ENCODE measurements at regions not wholly inside any gene's neighbourhood (a gene's known extent, or its start where the extent isn't known, plus 50 kb on each side); places are given as distances from the start of the nearest gene placed in this dataset.
A peak's percentile ranks its signal among the peaks of the same experiment; 100 is the strongest.

GRCh38 chr6:137434640-137435039, 59.6 kb downstream of the OLIG3 start:
- DNase-seq (ENCODE audit: low read depth in 4 of 4, low spot score in 1 of 4) = no peak

- DNase-seq (ENCODE audit: low read depth in 4 of 4, low spot score in 1 of 4) = no peak
Measured at GRCh38 chr6:137432054-137432611, 62.1 kb downstream of the OLIG3 start.

GRCh38 chr6:137430954-137431353, 63.2 kb downstream of the OLIG3 start:
- DNase-seq (ENCODE audit: low read depth in 4 of 4, low spot score in 1 of 4) = no peak

GRCh38 chr6:137427656-137428290, 66.4 kb downstream of the OLIG3 start:
- DNase-seq (ENCODE audit: low read depth in 4 of 4, low spot score in 1 of 4) = no peak

- no peak for DNase-seq (ENCODE audit: low read depth in 4 of 4, low spot score in 1 of 4)
Measured at GRCh38 chr6:137426007-137426689, 68.0 kb downstream of the OLIG3 start.

- DNase-seq (ENCODE audit: low read depth in 4 of 4, low spot score in 1 of 4) = no peak
Measured at GRCh38 chr6:137424251-137424650, 69.9 kb downstream of the OLIG3 start.

- DNase-seq (ENCODE audit: low read depth in 4 of 4, low spot score in 1 of 4) = no peak
Measured at GRCh38 chr6:137423451-137424168, 70.6 kb downstream of the OLIG3 start.

GRCh38 chr6:137417396-137417795, 76.8 kb downstream of the OLIG3 start:
- no peak for DNase-seq (ENCODE audit: low read depth in 4 of 4, low spot score in 1 of 4)

DNA sequence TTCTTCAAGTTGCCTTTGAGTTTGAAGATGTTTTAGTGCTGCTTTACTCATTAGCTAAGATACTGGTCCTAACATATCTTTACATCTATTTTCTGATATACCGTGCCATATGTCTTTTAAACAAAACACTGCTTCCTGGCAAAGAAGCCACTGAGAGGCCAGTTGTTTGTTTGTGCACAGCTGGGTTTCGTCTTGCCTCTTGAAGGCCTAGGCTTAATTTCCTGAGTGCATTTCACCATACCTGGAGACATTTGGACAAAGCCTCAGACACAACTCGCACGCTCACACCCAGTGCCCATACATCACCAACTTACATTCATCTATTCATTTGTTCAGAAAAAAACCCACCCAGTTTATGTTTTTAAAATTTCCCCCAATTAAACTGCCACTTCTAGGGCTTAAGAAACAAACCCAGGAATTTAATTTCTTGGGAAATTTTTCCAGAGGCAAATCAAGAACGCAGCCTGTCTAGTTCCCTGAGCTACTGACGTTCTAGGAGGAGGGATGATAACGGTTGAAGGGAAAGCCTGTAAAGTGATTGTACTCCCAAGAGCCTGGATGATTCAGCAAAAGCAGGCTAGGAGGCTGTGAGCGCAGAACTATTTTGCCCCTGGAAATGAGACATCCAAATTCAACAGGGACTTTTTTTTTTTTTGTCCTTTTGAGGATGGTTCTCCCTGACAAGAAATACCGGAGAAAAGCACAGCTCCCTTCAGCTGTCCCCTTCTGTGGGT, 77.7 kb downstream of the OLIG3 start:
- DNase-seq (ENCODE audit: low read depth in 4 of 4, low spot score in 1 of 4) = no peak

DNA sequence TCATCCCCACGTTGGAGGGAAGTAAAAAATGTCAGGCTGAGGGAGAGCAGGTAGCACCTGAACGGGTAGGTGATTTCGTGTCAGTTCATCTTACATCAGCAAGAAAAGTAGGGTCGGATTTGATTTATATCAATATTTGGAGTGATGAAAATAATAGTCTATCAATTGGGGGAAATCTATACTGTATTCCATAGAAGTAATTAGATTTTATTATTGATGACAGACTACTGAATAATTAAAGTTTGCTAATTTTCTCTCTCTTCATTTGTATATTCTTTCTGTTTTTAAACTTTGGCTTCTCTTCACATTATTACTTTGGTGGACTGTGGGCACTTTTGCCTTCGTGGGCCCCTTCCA, 78.4 kb downstream of the OLIG3 start:
- DNase-seq (ENCODE audit: low read depth in 4 of 4, low spot score in 1 of 4) = no peak

DNA sequence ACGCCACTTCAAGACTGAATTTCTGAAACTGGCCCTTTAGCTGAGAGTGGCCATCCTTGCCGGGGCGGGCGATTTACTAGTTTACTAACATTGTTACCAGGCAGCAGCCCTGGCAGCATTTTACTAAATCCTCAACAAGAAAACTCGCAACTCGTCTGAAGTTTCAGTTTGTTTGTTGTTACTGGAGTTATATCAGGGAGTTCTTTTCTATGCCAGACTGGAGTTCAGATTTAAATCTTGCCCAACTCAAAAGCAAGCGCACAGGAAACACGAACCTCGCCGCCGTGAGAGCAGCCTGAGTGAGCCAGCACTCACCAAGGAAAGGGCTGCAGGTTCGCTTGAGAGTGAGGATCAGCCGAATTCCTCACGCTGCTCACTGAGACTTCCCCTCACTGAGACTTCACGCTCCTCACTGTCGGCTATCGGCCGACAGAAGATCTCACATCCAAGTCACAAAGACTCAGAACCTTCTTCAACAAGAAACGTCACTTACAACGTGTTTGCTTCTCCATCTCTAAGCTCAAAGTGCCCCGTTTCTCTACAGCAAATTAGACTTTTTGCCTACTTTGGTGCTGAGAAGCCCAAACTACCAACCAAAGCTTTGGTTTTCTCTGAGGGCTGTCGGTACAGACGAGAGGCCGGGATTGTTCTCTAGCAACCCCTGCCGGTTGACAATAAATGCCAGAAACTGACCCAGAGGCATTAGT, 78.9 kb downstream of the OLIG3 start:
- peak; percentile 23 to 38 (median 33) for DNase-seq (ENCODE audit: low read depth in 4 of 4, low spot score in 1 of 4)

GRCh38 chr6:137414599-137414998, 79.6 kb downstream of the OLIG3 start:
- DNase-seq (ENCODE audit: low read depth in 4 of 4, low spot score in 1 of 4) = no peak

- no peak for DNase-seq (ENCODE audit: low read depth in 4 of 4, low spot score in 1 of 4)
Measured at GRCh38 chr6:137413482-137413881, 80.7 kb downstream of the OLIG3 start.

DNA sequence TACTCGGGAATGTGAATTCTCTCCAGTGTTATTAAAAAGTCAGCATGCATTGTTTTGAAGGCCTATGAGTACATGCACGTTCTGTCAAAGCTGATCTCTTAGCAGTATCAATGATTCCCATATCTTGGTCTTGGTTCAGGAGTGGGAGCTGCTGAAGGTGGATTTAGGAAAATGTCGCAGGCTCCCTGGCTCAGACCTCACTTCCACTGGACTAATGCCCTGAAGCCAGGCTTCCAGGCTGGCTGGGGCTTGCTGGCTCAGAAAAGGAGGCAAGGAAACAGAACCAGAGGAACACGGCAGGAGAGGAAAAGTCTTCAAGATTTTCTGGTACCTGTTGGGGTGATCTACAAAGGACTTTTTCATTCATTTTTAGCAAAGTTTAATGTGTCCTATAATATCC, 81.6 kb downstream of the OLIG3 start:
- no peak for DNase-seq (ENCODE audit: low read depth in 4 of 4, low spot score in 1 of 4)

DNA sequence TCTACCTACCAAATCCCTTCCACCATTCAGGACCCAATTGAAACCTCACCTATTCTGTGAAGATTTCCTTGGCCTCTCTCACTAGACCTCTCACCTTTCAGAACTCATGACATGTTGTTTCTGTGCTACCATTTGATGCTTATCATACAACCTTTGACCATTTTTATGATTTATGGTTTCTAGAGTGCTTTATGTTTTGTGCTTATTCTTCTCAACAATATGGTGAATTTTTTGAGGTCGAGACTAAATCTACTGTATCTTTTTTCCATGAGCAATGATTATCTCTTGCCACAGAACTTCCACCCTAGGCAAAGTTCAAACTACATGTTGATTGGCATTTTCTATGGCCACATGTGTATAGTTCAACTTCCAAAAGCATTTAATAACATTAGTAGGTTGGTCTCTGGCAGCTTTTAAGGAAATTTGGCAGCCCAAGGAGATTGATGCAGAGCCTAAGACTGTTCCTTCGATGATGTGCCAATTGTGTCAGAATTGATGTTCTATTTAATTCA, 84.9 kb downstream of the OLIG3 start:
- DNase-seq (ENCODE audit: low read depth in 4 of 4, low spot score in 1 of 4) = no peak

GRCh38 chr6:137407816-137408215, 86.4 kb downstream of the OLIG3 start:
- no peak for DNase-seq (ENCODE audit: low read depth in 4 of 4, low spot score in 1 of 4)

DNA sequence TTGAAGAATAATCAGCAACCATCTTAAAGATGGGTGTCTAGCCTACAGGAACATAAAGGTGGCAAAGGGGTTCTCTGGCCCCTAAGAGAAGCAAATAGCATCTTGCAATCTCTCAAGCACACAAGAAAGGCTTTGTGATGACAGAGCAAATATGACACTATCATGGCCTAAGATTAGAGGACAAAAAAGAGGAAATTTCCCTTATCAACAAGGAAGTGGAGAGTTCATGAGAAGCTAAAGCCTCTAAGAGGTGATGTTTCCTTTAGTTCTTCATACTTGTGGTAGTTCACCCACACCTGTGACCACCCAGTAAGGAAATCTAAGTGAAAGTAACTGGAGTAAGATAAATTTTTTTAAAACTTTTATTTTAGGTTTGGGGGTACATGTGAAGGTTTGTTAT, 88.4 kb downstream of the OLIG3 start:
- no peak for DNase-seq (ENCODE audit: low read depth in 4 of 4, low spot score in 1 of 4)

DNA sequence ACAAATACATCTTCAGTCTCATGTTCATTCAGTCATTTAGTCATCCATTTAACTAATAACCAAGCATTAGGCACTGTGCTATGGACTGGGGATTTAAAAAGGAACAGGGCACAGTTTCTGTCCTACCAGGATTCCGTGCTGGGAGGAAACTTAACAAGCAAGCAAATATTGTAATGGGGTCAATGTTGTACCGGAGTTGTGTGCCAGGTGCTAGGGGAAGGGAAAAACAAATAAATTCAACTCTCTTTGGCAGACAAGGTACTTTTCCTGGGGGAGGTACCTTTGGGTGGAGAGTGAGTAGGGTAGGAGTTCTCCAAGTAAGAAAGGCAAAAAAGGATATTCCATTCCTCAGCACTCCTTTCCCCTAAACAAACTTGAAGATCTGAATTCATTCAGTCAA, 90.3 kb downstream of the OLIG3 start:
- no peak for DNase-seq (ENCODE audit: low read depth in 4 of 4, low spot score in 1 of 4)

DNA sequence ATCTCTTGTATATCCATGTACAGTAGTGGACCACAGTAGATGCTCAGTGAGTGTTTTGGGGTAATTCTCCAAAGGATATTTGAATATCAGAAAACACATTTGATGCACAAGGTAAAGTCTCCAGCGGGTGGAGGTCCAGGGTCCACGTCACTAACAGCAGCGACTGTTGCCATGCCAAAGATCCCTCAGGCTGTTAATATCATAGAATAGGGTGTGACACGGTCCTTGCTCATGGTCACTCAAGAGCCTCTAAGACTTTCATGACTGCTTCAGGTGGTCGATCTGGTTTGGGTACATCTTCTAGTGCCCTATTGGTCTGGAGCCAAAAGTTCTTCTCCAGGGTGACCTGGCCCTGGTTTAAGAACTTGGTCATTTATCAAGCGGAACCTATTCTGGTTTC, 90.8 kb downstream of the OLIG3 start:
- DNase-seq (ENCODE audit: low read depth in 4 of 4, low spot score in 1 of 4) = no peak

GRCh38 chr6:137402143-137402680, 92.0 kb downstream of the OLIG3 start:
- no peak for DNase-seq (ENCODE audit: low read depth in 4 of 4, low spot score in 1 of 4)
